Femur (tissue), 1 donor: ENCODE measurements at regions not wholly inside any gene's neighbourhood (a gene's known extent, or its start where the extent isn't known, plus 50 kb on each side); places are given as distances from the start of the nearest gene placed in this dataset.

Experiments used
- DNase-seq: peaks from one replicate; pipeline ENCODE4 v3.0.0-alpha.2; 2017

DNA sequence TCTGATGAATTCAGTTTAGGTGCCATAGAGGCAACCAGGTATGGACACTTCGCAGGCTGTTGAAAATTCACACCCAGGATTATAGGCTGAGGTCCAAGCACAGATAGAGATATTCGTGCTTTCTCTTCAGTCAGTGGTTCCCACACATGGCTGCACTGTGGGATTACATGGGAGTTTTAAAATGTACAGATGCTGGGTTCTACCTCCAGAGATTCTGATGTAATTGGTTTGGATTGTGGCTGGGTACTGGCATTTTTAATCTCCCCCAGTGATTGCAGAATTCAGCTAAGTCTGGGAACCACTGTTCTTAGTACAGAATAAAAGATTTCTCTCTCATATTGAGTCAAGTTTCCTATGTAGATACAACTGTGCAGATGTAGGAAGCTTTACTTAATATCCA, 91.6 kb downstream of the FOXB1 start:
- DNase-seq, result no peak

DNA sequence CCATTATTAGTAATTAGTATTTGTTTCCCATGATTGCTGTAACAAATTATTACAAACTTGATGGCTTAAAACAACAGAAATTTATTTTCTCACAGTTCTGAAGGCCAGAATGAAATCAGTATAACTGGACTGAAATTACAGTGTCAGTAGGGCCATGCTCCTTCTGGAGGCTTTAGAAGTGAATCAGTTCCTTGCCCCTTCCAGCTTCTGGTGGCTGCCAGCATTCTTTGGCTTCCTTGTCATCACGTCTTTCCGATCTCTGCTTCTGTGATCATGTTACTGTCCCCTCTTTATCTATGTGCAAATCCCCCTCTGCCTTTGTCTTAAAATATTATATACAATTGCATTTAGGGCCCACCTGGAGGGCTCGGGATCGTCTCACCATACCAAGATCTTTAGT, 92.0 kb downstream of the FOXB1 start:
- no peak for DNase-seq

- DNase-seq, result no peak
Measured at GRCh38 chr15:60101416-60101815, 97.3 kb downstream of the FOXB1 start.

DNA sequence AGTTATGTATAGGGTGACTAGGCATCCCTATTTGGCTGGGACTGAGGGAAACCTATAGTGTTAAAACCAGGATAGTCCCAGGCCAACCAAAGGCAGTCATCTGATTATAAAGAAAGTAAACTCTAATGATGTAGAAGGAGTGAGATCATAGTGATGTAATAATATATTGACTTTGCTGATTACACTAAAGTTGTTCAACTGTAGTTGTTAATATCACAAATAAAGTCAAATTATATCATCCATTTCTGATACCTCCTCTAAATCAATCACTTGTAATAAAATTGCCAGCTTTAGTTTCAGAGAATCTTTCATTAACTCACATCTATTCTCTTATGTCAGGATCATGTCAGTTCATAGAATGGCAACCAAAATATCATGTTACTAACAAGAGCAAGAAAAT, 98.6 kb downstream of the FOXB1 start:
- DNase-seq, result no peak

GRCh38 chr15:60110909-60111308, 106.8 kb downstream of the FOXB1 start:
- no peak for DNase-seq

DNA sequence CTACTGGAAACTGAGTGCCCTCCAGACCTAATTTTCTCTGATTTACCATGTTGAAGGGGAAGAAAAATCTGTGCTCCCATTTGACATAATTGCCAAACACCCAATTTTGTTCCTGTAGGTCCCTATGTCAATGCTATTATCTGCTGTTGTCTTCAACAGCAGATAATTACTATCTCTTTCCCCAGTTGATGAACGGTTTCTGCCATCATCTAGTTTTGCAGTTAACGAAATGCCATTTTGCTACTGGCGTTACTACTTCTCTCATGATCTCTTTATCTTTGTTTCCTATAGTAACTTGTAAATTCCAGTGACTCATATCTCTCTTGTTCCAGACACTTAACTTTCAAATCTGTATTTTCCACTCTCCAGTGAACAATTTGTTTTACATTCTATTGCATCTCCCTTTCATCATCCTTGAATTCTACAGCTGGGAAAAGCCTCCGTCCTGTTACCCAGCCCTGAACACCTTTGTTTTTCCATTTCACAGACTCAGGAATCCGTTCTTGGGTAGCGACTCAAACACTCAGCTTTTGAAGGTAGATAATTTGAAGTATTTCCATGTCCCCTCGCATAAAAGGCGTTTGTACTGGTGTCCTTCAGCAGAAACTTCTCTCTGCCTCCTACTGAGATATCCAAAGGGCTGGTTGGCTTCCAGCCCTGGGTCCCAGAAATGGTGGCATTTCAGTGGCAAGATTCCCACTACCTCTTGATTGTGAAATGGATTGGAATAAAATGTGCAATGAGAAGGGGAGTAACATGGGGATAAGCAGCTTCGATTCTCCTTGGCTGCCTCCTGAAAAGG, 111.7 kb downstream of the FOXB1 start:
- DNase-seq, result no peak

GRCh38 chr15:60116456-60117089, 112.5 kb downstream of the FOXB1 start:
- no peak for DNase-seq

GRCh38 chr15:60118146-60118545, 114.0 kb downstream of the FOXB1 start:
- no peak for DNase-seq

DNA sequence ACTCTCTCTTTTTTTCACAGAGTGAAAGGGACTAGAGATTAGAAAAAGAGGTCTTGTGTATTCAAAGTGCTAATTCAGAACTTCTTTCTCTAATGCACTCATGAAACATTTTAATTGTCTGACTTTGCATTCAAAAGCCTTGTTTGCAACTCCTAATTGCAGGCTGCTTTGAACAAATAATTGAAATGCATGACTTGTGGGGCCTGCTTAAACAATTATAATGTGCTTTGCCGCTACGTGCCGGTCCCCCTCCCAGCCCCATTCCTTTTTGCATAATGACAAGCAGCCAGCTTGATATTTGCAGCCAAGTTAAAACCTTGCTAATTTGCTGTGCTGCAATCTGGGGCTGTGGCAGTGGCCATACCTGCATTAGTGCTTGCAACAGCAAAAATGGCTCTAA, 114.5 kb downstream of the FOXB1 start:
- DNase-seq, result no peak

DNA sequence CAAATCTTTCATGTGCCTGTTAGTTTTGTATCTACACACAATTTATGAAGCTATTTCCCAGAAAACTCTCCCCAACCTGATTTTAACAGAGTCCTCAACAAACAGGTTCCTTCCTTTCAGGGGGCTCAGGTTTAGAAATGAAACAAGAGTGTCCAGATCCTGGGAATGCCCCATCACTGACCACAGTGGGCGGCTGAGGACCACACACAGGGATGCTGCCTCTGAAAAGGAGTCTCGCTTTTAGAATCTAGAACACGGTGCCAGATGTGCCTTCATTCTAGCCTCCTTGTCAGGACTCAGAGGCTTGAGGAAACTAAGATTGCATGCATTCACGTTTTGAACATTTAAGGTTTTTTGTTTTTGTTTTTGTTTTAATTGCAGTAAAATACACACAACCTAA, 115.0 kb downstream of the FOXB1 start:
- no peak for DNase-seq

GRCh38 chr15:60120100-60120499, 116.0 kb downstream of the FOXB1 start:
- no peak for DNase-seq

DNA sequence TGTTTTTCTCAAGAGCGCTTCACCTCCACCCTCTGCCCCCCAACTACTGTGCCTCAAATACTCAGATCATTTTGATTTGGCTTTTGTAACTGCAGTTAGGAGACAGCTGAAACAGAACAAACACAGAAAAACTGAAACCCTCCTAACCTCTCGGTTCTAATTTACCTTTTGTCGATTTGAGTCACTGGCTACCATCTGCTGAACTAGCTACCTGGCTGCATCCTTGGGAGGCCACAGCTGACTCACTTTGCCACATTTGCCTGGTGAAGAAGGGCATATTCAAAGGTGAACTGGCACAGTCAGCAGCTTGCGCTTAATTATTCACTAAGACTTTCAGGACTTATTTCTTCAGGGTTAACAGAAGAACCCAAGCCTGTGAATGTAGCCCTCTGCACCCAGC, 117.7 kb downstream of the FOXB1 start:
- no peak for DNase-seq

GRCh38 chr15:60122691-60123090, 118.6 kb downstream of the FOXB1 start:
- no peak for DNase-seq

- DNase-seq, result no peak
Measured at GRCh38 chr15:60124460-60125070, 120.5 kb downstream of the FOXB1 start.

GRCh38 chr15:60125334-60125733, 121.2 kb downstream of the FOXB1 start:
- no peak for DNase-seq

- no peak for DNase-seq
Measured at GRCh38 chr15:60126200-60126599, 122.1 kb downstream of the FOXB1 start.

DNA sequence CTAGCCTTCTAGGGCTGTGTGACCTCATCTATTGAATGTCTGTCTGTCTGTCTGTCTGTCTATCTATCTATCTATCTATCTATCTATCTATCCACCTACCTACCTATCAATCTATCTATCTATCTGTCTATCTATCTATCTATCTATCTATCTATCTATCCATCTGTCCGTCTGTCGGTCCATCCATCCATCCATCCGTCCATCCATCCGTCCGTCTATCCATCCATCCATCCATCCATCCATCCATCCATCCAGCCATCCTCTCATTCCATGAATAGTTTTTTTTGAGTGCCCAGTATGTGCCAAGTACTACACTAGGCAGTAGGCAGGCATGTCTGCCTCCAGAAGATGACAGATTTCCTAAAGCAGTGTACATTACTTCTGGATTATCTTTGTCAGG, 122.5 kb downstream of the FOXB1 start:
- DNase-seq, result no peak

GRCh38 chr15:60128000-60128376, 123.9 kb downstream of the FOXB1 start:
- DNase-seq, result no peak

- no peak for DNase-seq
Measured at GRCh38 chr15:60128710-60129109, 124.6 kb downstream of the FOXB1 start.

DNA sequence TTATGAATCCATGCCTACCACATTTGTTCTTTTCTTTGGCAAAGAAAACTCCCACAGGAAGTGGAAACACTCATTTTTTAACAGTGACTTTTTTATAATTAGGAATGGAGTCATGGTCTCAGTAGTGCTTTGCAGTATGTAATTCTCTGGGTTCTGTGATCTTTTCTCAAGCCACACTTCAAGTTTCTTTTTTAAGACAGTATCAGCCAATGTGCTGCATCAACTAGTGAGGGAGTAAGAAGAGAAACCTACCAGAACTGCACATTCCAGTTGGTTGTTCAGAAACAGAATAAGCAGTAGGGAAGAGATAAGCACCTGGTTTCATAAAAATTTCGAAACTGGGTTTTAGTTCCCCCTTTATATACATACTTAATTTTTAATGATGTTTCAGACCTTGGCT, 126.3 kb downstream of the FOXB1 start:
- no peak for DNase-seq

DNA sequence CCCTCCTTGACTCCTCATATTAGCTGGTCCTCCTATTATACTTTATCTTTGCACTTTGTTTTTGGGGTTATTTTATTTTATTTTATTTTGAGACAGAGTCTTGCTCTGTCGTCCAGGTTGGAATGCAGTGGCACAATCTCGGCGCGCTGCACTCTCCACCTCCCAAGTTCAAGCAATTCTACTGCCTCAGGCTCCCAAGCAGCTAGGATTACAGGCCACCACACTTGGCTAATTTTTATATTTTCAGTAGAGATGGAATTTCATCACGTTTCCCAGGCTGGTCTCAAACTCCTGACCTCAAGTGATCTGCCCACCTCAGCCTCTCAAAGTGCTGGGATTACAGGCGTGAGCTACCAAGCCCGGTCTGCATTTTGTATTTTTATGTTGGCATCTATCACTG, 126.7 kb downstream of the FOXB1 start:
- DNase-seq, result no peak

DNA sequence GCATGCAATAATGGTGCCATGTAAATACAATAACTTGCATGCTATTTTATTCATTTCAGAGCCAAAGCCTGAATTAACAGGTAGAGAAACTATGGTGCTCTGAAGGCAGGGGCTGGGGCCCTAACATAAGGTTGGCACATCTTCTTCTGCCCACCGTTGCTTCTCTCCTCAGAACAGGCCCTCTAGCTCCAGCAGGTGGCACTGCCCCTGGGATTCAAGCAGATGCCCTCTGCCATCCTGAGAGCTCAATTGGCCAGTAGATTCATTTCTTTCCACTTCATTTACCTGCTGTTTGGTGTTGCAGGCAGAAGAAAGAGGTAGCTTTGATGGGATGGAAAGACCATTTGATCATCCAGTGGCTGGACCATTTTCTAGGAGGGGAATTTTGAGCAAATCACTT, 130.5 kb downstream of the FOXB1 start:
- no peak for DNase-seq

- no peak for DNase-seq
Measured at GRCh38 chr15:60135961-60136360, 131.8 kb downstream of the FOXB1 start.

- no peak for DNase-seq
Measured at GRCh38 chr15:60137711-60138396, 133.7 kb downstream of the FOXB1 start.
